HUES6 (cell line): ENCODE measurements at regions not wholly inside any gene's neighbourhood (a gene's known extent, or its start where the extent isn't known, plus 50 kb on each side); places are given as distances from the start of the nearest gene placed in this dataset.

Experiments used
- H3K27ac ChIP-seq: 2 replicates; pipeline ENCODE4 v1.7.0; 2013; ENCODE audit warnings: low read depth, mild to moderate bottlenecking, low read length, inconsistent platforms
- H3K27me3 ChIP-seq: 2 replicates; pipeline ENCODE4 v1.6.1; 2013; ENCODE audit warnings: low read length; ENCODE audit not compliant: control insufficient read depth, insufficient read depth
- H3K36me3 ChIP-seq: 2 replicates; pipeline ENCODE4 v1.6.1; 2013; ENCODE audit warnings: low read length; ENCODE audit not compliant: control insufficient read depth, insufficient read depth
- H3K4me1 ChIP-seq: 2 replicates; pipeline ENCODE4 v1.6.1; 2013; ENCODE audit warnings: low read length; ENCODE audit not compliant: control insufficient read depth, insufficient read depth
- H3K4me3 ChIP-seq: 2 replicates; pipeline ENCODE4 v1.5.1; 2013; ENCODE audit warnings: low read depth, low read length
- H3K9ac ChIP-seq: one replicate; pipeline ENCODE4 v1.6.1; 2013; ENCODE audit warnings: mild to moderate bottlenecking, low read length
- H3K9me3 ChIP-seq: 2 replicates; pipeline ENCODE4 v1.6.1; 2013; ENCODE audit warnings: low read depth, low read length; ENCODE audit not compliant: control insufficient read depth, insufficient read depth

DNA sequence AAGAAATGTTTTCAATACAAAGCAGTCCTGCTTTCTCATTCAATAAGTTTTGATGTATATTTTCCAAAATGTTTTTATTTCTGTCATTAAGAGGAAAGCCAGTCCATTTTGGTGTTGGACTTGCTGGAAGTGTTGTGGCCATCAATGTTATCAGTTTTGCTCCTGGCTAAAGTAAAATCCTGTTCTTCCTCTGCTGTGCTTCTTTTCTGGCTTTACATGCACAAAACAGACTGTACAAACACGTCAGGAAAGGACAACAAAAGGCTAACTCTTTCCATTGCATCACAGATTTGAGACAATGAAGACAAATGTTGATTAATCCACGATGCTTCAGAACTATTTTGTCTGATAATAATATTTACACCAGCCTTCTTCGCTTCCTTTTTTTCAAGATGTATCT, 735.4 kb downstream of the LTN1 start:
- H3K36me3 ChIP-seq = no peaks in the 10 kb centered on the region
- no peak overlapping the region for H3K27ac ChIP-seq
- no peaks in the 10 kb centered on the region for H3K27me3 ChIP-seq
- no peaks in the 10 kb centered on the region for H3K4me1 ChIP-seq
- peaks cover 4% of the 10 kb centered on the region; the same call in 1 of the 2 replicates for H3K9me3 ChIP-seq
- H3K9ac ChIP-seq = no peak overlapping the region
- H3K4me3 ChIP-seq = no peak overlapping the region

DNA sequence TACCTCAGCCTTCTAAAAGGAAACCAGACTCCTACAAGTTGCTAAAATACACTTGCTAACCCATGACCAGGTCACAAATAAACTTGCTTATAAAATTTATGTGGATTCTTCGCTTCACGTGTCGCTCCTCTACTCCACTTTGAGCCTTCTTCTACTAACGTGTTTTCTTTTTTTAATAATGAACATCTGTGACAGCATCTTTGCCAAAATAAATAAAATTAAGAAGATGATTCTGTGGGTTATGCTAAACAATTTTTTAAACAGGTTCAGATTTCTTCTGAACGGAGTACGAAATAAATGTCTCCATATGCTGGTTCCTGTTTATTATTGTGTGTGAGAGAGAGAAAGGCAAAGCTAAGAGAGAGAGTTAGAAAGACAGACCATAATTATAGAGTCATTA, 735.8 kb downstream of the LTN1 start:
- H3K36me3 ChIP-seq = no peaks in the 10 kb centered on the region
- peaks cover 4% of the 10 kb centered on the region; the same call in 1 of the 2 replicates for H3K9me3 ChIP-seq
- H3K27ac ChIP-seq = no peak overlapping the region
- H3K4me1 ChIP-seq = no peaks in the 10 kb centered on the region
- H3K9ac ChIP-seq = no peak overlapping the region
- no peaks in the 10 kb centered on the region for H3K27me3 ChIP-seq
- H3K4me3 ChIP-seq = no peak overlapping the region

GRCh38 chr21:28256420-28256831, 736.3 kb downstream of the LTN1 start:
- H3K4me1 ChIP-seq = no peaks in the 10 kb centered on the region
- H3K27me3 ChIP-seq = no peaks in the 10 kb centered on the region
- H3K4me3 ChIP-seq = no peak overlapping the region
- H3K9ac ChIP-seq = no peak overlapping the region
- peaks cover 4% of the 10 kb centered on the region; the same call in 1 of the 2 replicates for H3K9me3 ChIP-seq
- no peak overlapping the region for H3K27ac ChIP-seq
- no peaks in the 10 kb centered on the region for H3K36me3 ChIP-seq

- Histone ChIP-seq H3K27ac (no peak overlapping the region), H3K4me3 (no peak overlapping the region), H3K4me1 (no peaks in the 10 kb centered on the region), H3K9ac (no peak overlapping the region), H3K27me3 (no peaks in the 10 kb centered on the region), H3K9me3 (peaks cover 4% of the 10 kb centered on the region; the same call in 1 of the 2 replicates), H3K36me3 (no peaks in the 10 kb centered on the region)
Observed at GRCh38 chr21:28253961-28254360, 738.7 kb downstream of the LTN1 start.

DNA sequence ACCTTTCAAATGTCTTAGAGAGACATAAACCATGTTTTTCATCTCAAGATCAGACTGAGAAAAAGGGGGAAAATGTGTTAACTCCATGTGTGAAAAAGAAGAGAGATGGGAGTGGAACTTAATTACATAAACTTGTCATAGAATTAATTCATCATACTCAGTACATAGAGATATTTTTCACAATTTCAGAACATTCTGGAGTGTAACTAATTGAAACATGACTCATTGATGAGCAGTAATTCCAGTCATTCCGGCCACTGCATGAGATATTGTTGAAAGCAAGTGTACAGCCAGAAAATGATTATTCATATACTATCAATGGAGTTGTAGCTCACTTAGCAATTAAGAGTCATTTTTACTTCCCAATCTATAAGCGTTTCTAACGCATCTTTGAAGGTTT, 739.3 kb downstream of the LTN1 start:
- no peak overlapping the region for H3K4me3 ChIP-seq
- H3K9ac ChIP-seq = no peak overlapping the region
- no peak overlapping the region for H3K27ac ChIP-seq
- H3K36me3 ChIP-seq = no peaks in the 10 kb centered on the region
- H3K9me3 ChIP-seq = peaks cover 1% of the 10 kb centered on the region; the same call in 1 of the 2 replicates
- no peaks in the 10 kb centered on the region for H3K4me1 ChIP-seq
- H3K27me3 ChIP-seq = no peaks in the 10 kb centered on the region

DNA sequence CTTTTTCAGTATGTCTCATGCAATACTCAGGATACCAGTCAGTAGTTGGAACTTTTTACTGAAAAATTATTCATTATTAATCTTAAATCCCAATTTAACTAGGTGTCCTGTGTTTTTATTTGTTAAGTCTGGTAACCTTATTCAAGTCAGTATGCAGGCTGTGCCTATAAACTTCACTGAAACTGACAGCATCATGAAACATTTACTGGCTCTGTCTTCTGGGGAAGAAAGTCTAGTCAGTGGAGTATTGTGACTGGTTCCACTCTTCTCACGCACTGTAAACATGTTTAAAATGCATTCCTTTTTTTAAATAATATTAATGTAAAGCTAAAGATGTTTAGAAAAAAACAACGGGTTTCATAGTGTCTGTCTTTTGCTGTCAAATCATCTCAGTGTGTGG, 739.7 kb downstream of the LTN1 start:
- Histone ChIP-seq H3K27ac (no peak overlapping the region), H3K36me3 (no peaks in the 10 kb centered on the region), H3K4me1 (no peaks in the 10 kb centered on the region), H3K27me3 (no peaks in the 10 kb centered on the region), H3K9me3 (no peaks in the 10 kb centered on the region), H3K4me3 (no peak overlapping the region), H3K9ac (no peak overlapping the region)

DNA sequence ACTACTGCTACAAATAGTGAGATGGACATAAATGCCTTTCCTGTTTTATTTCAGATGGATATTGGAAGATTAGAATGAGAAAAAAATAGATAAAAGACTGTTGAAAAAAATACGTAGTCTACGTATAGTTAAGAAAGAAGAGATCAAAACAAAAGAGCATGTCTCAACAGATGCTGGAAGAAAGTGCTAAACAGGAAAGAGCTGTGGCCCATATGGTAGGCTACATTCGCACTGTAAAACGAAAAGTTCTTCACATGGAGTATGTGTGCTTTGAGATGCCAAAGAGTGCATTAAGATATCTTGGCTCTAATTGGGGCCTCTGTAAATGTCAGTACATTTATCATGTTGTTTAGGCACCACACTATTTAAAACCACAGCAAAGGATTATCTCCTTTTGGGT, 741.7 kb downstream of the LTN1 start:
- Histone ChIP-seq H3K9me3 (no peaks in the 10 kb centered on the region), H3K27ac (no peak overlapping the region), H3K4me1 (no peaks in the 10 kb centered on the region), H3K9ac (no peak overlapping the region), H3K4me3 (no peak overlapping the region), H3K36me3 (no peaks in the 10 kb centered on the region), H3K27me3 (no peaks in the 10 kb centered on the region)

GRCh38 chr21:28247454-28248020, 745.1 kb downstream of the LTN1 start:
- Histone ChIP-seq H3K4me1 (no peaks in the 10 kb centered on the region), H3K27me3 (no peaks in the 10 kb centered on the region), H3K36me3 (no peaks in the 10 kb centered on the region), H3K9me3 (no peaks in the 10 kb centered on the region), H3K4me3 (no peak overlapping the region), H3K27ac (no peak overlapping the region), H3K9ac (no peak overlapping the region)

GRCh38 chr21:28240586-28240985, 752.1 kb downstream of the LTN1 start:
- no peaks in the 10 kb centered on the region for H3K9me3 ChIP-seq
- H3K9ac ChIP-seq = no peak overlapping the region
- H3K36me3 ChIP-seq = no peaks in the 10 kb centered on the region
- no peaks in the 10 kb centered on the region for H3K4me1 ChIP-seq
- H3K27me3 ChIP-seq = no peaks in the 10 kb centered on the region
- H3K4me3 ChIP-seq = no peak overlapping the region
- no peak overlapping the region for H3K27ac ChIP-seq

GRCh38 chr21:28239340-28239739, 753.3 kb downstream of the LTN1 start:
- H3K4me1 ChIP-seq = no peaks in the 10 kb centered on the region

GRCh38 chr21:28237661-28238060, 755.0 kb downstream of the LTN1 start:
- Histone ChIP-seq H3K9me3 (no peaks in the 10 kb centered on the region), H3K9ac (no peak overlapping the region), H3K4me1 (no peaks in the 10 kb centered on the region), H3K36me3 (no peaks in the 10 kb centered on the region), H3K27me3 (no peaks in the 10 kb centered on the region), H3K4me3 (no peak overlapping the region), H3K27ac (no peak overlapping the region)

More at GRCh38 chr21:28239340-28239739, 753.3 kb downstream of the LTN1 start:
- no peaks in the 10 kb centered on the region for H3K36me3 ChIP-seq
- no peak overlapping the region for H3K9ac ChIP-seq
- H3K27me3 ChIP-seq = no peaks in the 10 kb centered on the region
- no peak overlapping the region for H3K4me3 ChIP-seq
- no peaks in the 10 kb centered on the region for H3K9me3 ChIP-seq
- H3K27ac ChIP-seq = no peak overlapping the region
